ENCODE measurements at regions not wholly inside any gene's neighbourhood (a gene's known extent, or its start where the extent isn't known, plus 50 kb on each side); places are given as distances from the start of the nearest gene placed in this dataset.

- TF ChIP-seq, protein P1, sequence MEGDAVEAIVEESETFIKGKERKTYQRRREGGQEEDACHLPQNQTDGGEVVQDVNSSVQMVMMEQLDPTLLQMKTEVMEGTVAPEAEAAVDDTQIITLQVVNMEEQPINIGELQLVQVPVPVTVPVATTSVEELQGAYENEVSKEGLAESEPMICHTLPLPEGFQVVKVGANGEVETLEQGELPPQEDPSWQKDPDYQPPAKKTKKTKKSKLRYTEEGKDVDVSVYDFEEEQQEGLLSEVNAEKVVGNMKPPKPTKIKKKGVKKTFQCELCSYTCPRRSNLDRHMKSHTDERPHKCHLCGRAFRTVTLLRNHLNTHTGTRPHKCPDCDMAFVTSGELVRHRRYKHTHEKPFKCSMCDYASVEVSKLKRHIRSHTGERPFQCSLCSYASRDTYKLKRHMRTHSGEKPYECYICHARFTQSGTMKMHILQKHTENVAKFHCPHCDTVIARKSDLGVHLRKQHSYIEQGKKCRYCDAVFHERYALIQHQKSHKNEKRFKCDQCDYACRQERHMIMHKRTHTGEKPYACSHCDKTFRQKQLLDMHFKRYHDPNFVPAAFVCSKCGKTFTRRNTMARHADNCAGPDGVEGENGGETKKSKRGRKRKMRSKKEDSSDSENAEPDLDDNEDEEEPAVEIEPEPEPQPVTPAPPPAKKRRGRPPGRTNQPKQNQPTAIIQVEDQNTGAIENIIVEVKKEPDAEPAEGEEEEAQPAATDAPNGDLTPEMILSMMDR (IDR thresholded peaks at IDR 0.05; ENCODE audit: low read depth, low read length), result no peak
Measured at GRCh38 chr3:64802460-64802859, 114.7 kb upstream of the ADAMTS9 start.

DNA sequence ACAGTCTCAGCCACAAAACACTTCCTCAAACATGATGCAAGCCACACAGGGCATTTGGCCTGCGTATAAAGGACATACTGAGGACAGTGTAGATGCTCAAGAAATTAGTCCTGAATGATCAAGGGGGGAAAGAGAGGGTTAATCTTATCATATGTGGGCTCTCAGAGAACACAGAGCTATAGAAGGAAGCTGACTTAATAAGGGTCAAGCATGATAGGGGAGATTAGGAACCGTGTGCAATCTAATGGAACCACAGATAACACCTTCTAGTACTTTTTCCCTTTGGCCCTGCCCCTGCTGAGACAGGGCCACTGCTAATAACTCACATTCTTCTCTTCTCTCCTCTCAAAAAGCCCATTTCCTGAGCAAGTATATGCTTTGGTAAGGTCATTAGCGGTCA, 114.1 kb upstream of the ADAMTS9 start:
- no peak for DNase-seq (ENCODE audit: low read depth in 2 of 2)
- no peak overlapping the region for H3K4me3 ChIP-seq (replicated peaks in 1 of 2; ENCODE audit: low read depth in 2 of 2, low read length in 2 of 2)
- TF ChIP-seq, protein P1 (IDR thresholded peaks at IDR 0.05; ENCODE audit: low read depth, low read length), result no peak

More at GRCh38 chr3:64802460-64802859, 114.7 kb upstream of the ADAMTS9 start:
- H3K4me3 ChIP-seq (replicated peaks in 1 of 2; ENCODE audit: low read depth in 2 of 2, low read length in 2 of 2), result no peak overlapping the region
- DNase-seq (ENCODE audit: low read depth in 2 of 2), result no peak

GRCh38 chr3:64799606-64800005, 111.8 kb upstream of the ADAMTS9 start:
- DNase-seq (ENCODE audit: low read depth in 2 of 2), result no peak
- no peak overlapping the region for H3K4me3 ChIP-seq (replicated peaks in 1 of 2; ENCODE audit: low read depth in 2 of 2, low read length in 2 of 2)
- TF ChIP-seq, protein P1 (IDR thresholded peaks at IDR 0.05; ENCODE audit: low read depth, low read length), result no peak

GRCh38 chr3:64798316-64798715, 110.5 kb upstream of the ADAMTS9 start:
- H3K4me3 ChIP-seq (replicated peaks in 1 of 2; ENCODE audit: low read depth in 2 of 2, low read length in 2 of 2), result no peak overlapping the region
- TF ChIP-seq, protein P1 (IDR thresholded peaks at IDR 0.05; ENCODE audit: low read depth, low read length), result no peak
- no peak for DNase-seq (ENCODE audit: low read depth in 2 of 2)

DNA sequence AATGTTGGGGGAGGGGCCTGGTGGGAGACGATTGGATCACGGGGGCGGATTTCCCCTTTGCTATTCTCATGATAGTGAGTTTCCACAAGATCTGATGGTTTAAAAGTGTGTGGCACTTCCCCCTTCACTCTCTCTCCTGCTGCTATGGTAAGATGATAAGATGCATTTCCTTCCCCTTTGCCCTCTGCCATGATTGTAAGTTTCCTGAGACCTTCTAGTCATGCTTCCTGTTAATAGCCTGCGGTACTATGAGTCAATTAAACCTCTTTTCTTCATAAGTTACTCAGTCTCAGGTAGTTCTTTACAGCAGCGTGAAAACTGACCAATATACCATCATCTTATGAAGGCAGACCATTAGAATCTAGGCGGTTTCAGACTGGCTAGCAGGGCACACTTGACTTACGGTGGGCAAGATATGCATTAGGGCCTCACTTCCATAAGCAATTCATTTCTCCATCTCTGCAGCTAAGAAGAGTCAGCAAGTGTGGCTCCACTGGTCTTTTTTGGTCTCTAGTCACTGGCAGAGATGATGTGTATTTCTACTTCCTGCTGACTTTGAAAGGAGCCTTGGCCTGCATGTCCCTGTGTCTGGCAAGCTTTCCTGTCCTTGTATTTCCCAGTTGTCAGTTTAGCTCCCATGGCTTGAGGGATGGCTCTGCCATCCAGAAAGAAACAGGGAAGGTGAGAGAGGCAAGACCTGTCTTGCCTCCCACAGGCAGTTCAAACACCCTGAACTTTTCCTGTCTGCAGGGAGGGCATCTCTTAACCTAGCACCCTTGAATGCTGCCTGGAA, 109.0 kb upstream of the ADAMTS9 start:
- TF ChIP-seq, protein P1 (IDR thresholded peaks at IDR 0.05; ENCODE audit: low read depth, low read length), result no peak
- peak in 1 of 2 donors; percentile 12 for DNase-seq (ENCODE audit: low read depth in 2 of 2)
- H3K4me3 ChIP-seq (replicated peaks in 1 of 2; ENCODE audit: low read depth in 2 of 2, low read length in 2 of 2), result no peak overlapping the region

DNA sequence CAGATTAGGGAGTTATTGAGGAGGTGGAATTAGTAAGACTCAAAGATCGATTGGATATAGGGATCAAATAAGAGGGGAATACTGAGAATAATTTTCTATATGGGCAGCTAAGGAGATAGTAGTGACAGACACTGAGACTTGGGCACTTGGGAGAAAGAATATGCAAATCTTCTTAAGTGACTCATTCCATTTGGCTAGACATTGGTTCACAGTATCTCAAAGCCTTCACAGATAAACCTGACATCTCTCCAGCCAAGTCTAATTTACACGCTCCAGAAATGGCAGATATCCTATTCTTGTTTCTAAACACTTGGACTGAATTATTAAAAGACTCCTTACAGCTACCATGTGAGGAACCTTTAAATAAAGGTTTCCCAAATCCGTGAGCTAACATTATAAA, 104.6 kb upstream of the ADAMTS9 start:
- TF ChIP-seq, protein P1 (IDR thresholded peaks at IDR 0.05; ENCODE audit: low read depth, low read length), result no peak
- no peak overlapping the region for H3K4me3 ChIP-seq (replicated peaks in 1 of 2; ENCODE audit: low read depth in 2 of 2, low read length in 2 of 2)
- DNase-seq (ENCODE audit: low read depth in 2 of 2), result peak; percentile 3 to 49
